OCI-LY1 (cell line): ENCODE measurements at regions not wholly inside any gene's neighbourhood (a gene's known extent, or its start where the extent isn't known, plus 50 kb on each side); places are given as distances from the start of the nearest gene placed in this dataset.

Source experiments
- CTCF ChIP-seq: fragments of 200-600 bp; sonication (generic), shearing (Covaris generic); IDR thresholded peaks from 2 replicates; pipeline ENCODE4 v1.5.1; 2017; ENCODE audit warnings: mild to moderate bottlenecking, antibody characterized with exemption, low read length, moderate library complexity, mixed read lengths
- EZH2 ChIP-seq: fragments of 200-600 bp; sonication (generic), shearing (Covaris generic); IDR thresholded peaks from 2 replicates; pipeline ENCODE4 v1.8.0; 2017; ENCODE audit warnings: borderline replicate concordance, mixed run types, mild to moderate bottlenecking, antibody characterized with exemption, low read length, moderate library complexity, mixed read lengths

DNA sequence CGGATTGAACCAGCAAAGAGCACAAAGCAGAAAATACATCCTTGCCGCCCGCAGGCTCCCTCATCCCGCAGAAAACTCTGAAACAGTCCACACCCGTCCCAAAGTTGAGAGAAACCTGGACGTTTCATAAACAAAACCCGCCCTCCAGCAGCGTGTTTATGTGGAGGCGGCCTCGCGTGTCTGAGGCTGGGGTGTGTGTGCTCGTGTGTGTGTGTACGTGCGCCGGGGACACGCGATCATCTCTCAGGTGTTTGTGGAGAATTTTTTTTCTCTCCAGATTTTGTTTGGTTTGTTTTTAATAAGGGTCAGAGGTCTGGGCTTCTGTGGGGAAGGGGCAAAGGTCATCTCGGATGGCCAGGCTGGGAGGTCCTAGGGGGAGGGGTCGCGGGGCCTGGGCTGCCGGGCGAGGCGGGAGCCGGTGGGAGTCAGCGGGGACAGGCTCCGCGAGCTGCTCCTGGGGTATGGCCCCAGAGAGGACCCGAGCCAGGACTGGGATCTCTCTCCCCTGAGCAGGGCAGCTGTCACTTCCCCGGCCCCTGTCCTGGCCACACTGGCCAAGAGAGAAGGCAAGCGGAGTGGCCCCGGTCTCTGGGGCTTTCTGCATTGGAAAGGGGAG is 206.4 kb downstream of the C9orf50 start:
- TF ChIP-seq EZH2 = no peak
- no peak for TF ChIP-seq CTCF
